ENCODE measurements at regions not wholly inside any gene's neighbourhood (a gene's known extent, or its start where the extent isn't known, plus 50 kb on each side); places are given as distances from the start of the nearest gene placed in this dataset.

DNA sequence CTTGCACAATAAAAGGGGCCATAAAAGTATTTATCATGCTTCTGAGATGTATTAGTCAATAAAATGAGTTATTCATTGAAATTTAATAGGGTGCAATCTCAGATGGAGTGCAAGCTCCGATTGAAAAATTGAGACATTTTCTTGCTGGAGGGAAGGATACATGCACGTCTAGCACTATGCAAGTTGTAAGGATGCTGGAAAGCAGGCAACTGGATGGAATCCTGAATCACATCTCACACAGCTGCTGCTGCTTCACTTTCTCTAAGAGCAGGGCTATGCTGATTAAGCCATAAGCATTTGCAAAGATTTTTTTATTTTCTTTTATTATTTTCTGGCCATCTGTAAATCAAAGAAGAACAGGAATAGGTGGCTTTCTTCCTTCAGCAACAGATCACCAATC lies 308.8 kb upstream of the EPHA7 start:
- TF ChIP-seq, protein P1, sequence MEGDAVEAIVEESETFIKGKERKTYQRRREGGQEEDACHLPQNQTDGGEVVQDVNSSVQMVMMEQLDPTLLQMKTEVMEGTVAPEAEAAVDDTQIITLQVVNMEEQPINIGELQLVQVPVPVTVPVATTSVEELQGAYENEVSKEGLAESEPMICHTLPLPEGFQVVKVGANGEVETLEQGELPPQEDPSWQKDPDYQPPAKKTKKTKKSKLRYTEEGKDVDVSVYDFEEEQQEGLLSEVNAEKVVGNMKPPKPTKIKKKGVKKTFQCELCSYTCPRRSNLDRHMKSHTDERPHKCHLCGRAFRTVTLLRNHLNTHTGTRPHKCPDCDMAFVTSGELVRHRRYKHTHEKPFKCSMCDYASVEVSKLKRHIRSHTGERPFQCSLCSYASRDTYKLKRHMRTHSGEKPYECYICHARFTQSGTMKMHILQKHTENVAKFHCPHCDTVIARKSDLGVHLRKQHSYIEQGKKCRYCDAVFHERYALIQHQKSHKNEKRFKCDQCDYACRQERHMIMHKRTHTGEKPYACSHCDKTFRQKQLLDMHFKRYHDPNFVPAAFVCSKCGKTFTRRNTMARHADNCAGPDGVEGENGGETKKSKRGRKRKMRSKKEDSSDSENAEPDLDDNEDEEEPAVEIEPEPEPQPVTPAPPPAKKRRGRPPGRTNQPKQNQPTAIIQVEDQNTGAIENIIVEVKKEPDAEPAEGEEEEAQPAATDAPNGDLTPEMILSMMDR (IDR thresholded peaks at IDR 0.05), result no peak
- TF ChIP-seq POLR2A (IDR thresholded peaks at IDR 0.05), result no peak
